ENCODE measurements at regions not wholly inside any gene's neighbourhood (a gene's known extent, or its start where the extent isn't known, plus 50 kb on each side); places are given as distances from the start of the nearest gene placed in this dataset.

GRCh38 chr12:93230326-93230720 is 147.4 kb upstream of the NUDT4 start:
- CTCF ChIA-PET: no interaction called here
- POLR2A ChIA-PET (ENCODE audit: unreplicated experiment): no interaction called here
- Histone ChIP-seq H3K27ac (peak overlapping the region; percentile 94), H3K79me2 (ENCODE audit: low read depth) (no peaks in the 10 kb centered on the region), H3K27me3 (ENCODE audit: insufficient read depth, low read depth) (no peaks in the 10 kb centered on the region), H2AFZ (no peak overlapping the region), H3K36me3 (ENCODE audit: low read depth) (no peaks in the 10 kb centered on the region), H3K9me3 (ENCODE audit: insufficient read depth, low read depth) (peaks cover 3% of the 10 kb centered on the region), H4K20me1 (ENCODE audit: insufficient read depth) (no peaks in the 10 kb centered on the region), H3K4me3 (no peak overlapping the region), H3K9me2 (ENCODE audit: insufficient read depth) (no peaks in the 10 kb centered on the region), H3F3A (ENCODE audit: insufficient read depth, low read depth) (no peaks in the 10 kb centered on the region; the same call in 1 of the 2 replicates), H3K4me1 (replicated peaks; ENCODE audit: insufficient read depth) (peaks cover 29% of the 10 kb centered on the region), H3K4me2 (0 out of 2 replicates have a peak overlapping the region, but pooled peaks have one; percentile 39)
- no peak for DNase-seq
- TF ChIP-seq CTCF (conservative IDR thresholded peaks at IDR 0.05): no peak
- TF ChIP-seq EZH2 (IDR thresholded peaks at IDR 0.05; ENCODE audit: low read depth): no peak
- intact Hi-C loops (cut with micrococcal nuclease; ENCODE audit: unreplicated experiment): no loop called here
- no TSS peak for BruUV-seq (replicated peaks)

GRCh38 chr12:93231938-93232337 is 145.8 kb upstream of the NUDT4 start:
- Histone ChIP-seq H2AFZ (no peak overlapping the region), H3K27me3 (ENCODE audit: insufficient read depth, low read depth) (no peaks in the 10 kb centered on the region), H3K4me3 (no peak overlapping the region), H3K4me2 (no peak overlapping the region), H3K4me1 (replicated peaks; ENCODE audit: insufficient read depth) (peaks cover 29% of the 10 kb centered on the region), H4K20me1 (ENCODE audit: insufficient read depth) (no peaks in the 10 kb centered on the region), H3F3A (ENCODE audit: insufficient read depth, low read depth) (no peaks in the 10 kb centered on the region; the same call in 1 of the 2 replicates), H3K9me2 (ENCODE audit: insufficient read depth) (no peaks in the 10 kb centered on the region), H3K36me3 (ENCODE audit: low read depth) (no peaks in the 10 kb centered on the region), H3K27ac (no peak overlapping the region), H3K79me2 (ENCODE audit: low read depth) (no peaks in the 10 kb centered on the region), H3K9me3 (ENCODE audit: insufficient read depth, low read depth) (peaks cover 3% of the 10 kb centered on the region)
- TF ChIP-seq EZH2 (IDR thresholded peaks at IDR 0.05; ENCODE audit: low read depth) (no peak), CTCF (conservative IDR thresholded peaks at IDR 0.05) (no peak)
- BruUV-seq (replicated peaks): no TSS peak
- ChIA-PET CTCF (no interaction called here), POLR2A (ENCODE audit: unreplicated experiment) (interaction anchor here (0.7 kb wide), 1 partner anchor 431 kb away, joined by 7 read pairs; no protein-coding TSS in a partner anchor)
- no peak for DNase-seq
- intact Hi-C loops (cut with micrococcal nuclease; ENCODE audit: unreplicated experiment): no loop called here

- Histone ChIP-seq H2AFZ (no peak overlapping the region), H3K4me3 (no peak overlapping the region), H3K9me2 (ENCODE audit: insufficient read depth) (no peaks in the 10 kb centered on the region), H3K4me1 (replicated peaks; ENCODE audit: insufficient read depth) (peaks cover 21% of the 10 kb centered on the region), H4K20me1 (ENCODE audit: insufficient read depth) (no peaks in the 10 kb centered on the region), H3F3A (ENCODE audit: insufficient read depth, low read depth) (no peaks in the 10 kb centered on the region; the same call in 1 of the 2 replicates), H3K79me2 (ENCODE audit: low read depth) (no peaks in the 10 kb centered on the region), H3K36me3 (ENCODE audit: low read depth) (no peaks in the 10 kb centered on the region), H3K4me2 (no peak overlapping the region), H3K9me3 (ENCODE audit: insufficient read depth, low read depth) (peaks cover 8% of the 10 kb centered on the region), H3K27me3 (ENCODE audit: insufficient read depth, low read depth) (no peaks in the 10 kb centered on the region), H3K27ac (no peak overlapping the region)
- ChIA-PET POLR2A (ENCODE audit: unreplicated experiment) (no interaction called here), CTCF (no interaction called here)
- no peak for DNase-seq
- TF ChIP-seq CTCF (conservative IDR thresholded peaks at IDR 0.05) (no peak), EZH2 (IDR thresholded peaks at IDR 0.05; ENCODE audit: low read depth) (no peak)
- intact Hi-C loops (cut with micrococcal nuclease; ENCODE audit: unreplicated experiment): no loop called here
- no TSS peak for BruUV-seq (replicated peaks)
These were observed 143.1 kb upstream of the NUDT4 start for GRCh38 chr12:93234641-93235040.
